Nephron (organoid): ENCODE measurements at regions not wholly inside any gene's neighbourhood (a gene's known extent, or its start where the extent isn't known, plus 50 kb on each side); places are given as distances from the start of the nearest gene placed in this dataset.

Experiments
- H3K27ac Mint-ChIP-seq, 3 experiments: 2 replicates each; pipeline ENCODE4 v1.8.0; 2020; ENCODE audit warnings: mixed read lengths in 3 of 3, mild to moderate bottlenecking in 2 of 3, moderate library complexity in 1 of 3
- H3K27me3 Mint-ChIP-seq: 2 replicates; pipeline ENCODE4 v1.8.0; 2021; ENCODE audit warnings: low read depth, mild to moderate bottlenecking, moderate library complexity, mixed read lengths
- H3K36me3 Mint-ChIP-seq: 2 replicates; pipeline ENCODE4 v1.8.0; 2020; ENCODE audit warnings: low read depth, mixed read lengths
- H3K4me1 Mint-ChIP-seq: 2 replicates; pipeline ENCODE4 v1.8.0; 2020; ENCODE audit warnings: mixed read lengths
- H3K4me3 Mint-ChIP-seq, 3 experiments: 2 replicates each; pipeline ENCODE4 v1.8.0; 2020; ENCODE audit warnings: mild to moderate bottlenecking in 3 of 3, mixed read lengths in 3 of 3, moderate library complexity in 2 of 3
- H3K9me3 Mint-ChIP-seq: 2 replicates; pipeline ENCODE4 v1.8.0; 2020; ENCODE audit warnings: mixed read lengths
- TF ChIP-seq, protein P1 (sequence below), 3 experiments: fragments of 200-600 bp; sonication (generic); IDR thresholded peaks; one replicate each; pipeline ENCODE4 v1.5.0; 2021; ENCODE audit warnings: antibody characterized with exemption in 3 of 3; ENCODE audit not compliant: unreplicated experiment in 3 of 3

DNA sequence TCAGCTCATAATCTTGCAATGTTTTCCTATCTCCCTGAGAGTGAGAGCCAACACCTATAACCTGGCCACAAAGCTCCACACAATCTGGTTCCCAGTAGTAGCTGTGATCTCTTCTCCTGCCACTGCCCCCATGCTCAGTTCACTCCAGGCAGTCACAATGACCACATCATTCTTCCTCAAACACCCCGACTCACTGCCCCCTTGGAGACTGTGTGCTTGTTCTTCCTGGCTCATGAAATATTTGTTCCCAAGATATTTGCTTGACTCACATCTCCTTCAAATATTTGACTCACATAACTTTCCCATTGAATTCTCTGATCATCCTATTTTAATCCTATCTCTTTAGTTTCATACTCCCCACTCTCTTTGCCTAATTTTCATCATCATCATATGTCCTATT is 173.7 kb downstream of the AREG start:
- no peaks in the 10 kb centered on the region for H3K4me1 Mint-ChIP-seq

DNA sequence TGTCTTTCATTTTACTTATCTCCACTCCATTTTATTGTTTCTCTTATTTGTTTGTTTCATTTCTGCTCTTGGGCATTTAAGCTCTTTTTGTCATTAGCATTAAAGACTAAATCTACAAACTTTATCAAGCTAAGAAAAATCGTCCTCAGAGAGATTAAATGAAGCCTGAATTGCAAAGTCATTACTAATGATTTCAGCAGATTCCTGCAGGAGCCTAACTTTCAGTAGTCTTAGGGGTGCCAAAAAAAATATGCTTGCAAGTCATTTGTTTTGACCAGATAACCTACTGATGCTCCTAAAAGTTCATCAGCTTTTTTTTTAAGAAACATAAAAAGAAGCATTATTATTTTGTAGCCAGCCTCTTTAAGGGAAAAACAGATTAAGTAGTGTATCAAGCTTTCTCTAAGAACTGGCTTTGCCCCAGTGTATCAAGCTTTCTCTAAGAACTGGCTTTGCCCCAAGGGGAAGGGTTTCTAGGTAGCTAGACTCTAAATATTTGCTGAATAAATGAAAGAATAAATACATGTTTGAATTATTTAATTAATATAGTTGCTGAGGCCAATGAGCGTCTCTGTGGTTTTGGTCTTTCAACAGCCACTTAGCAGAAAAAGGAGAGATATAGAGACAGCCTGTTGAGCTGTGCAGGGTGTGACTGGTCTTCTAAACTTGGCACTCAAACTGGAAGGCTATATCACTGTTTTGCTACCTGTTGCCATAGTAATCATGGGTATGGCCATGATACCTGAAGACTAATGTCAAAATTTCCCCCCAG is 174.2 kb downstream of the BTC start:
- Mint-ChIP-seq H3K27ac (no peak overlapping the region), H3K4me3 (no peak overlapping the region), H3K27me3 (no peaks in the 10 kb centered on the region), H3K4me1 (no peaks in the 10 kb centered on the region), H3K9me3 (peaks cover 5% of the 10 kb centered on the region), H3K36me3 (no peaks in the 10 kb centered on the region)
- TF ChIP-seq, protein P1, sequence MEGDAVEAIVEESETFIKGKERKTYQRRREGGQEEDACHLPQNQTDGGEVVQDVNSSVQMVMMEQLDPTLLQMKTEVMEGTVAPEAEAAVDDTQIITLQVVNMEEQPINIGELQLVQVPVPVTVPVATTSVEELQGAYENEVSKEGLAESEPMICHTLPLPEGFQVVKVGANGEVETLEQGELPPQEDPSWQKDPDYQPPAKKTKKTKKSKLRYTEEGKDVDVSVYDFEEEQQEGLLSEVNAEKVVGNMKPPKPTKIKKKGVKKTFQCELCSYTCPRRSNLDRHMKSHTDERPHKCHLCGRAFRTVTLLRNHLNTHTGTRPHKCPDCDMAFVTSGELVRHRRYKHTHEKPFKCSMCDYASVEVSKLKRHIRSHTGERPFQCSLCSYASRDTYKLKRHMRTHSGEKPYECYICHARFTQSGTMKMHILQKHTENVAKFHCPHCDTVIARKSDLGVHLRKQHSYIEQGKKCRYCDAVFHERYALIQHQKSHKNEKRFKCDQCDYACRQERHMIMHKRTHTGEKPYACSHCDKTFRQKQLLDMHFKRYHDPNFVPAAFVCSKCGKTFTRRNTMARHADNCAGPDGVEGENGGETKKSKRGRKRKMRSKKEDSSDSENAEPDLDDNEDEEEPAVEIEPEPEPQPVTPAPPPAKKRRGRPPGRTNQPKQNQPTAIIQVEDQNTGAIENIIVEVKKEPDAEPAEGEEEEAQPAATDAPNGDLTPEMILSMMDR (IDR thresholded peaks at IDR 0.05; ENCODE audit: unreplicated experiment in 3 of 3) = no peak

More for the DNA sequence above, 173.7 kb downstream of the AREG start:
- Mint-ChIP-seq H3K4me3 (no peak overlapping the region), H3K27ac (no peak overlapping the region), H3K36me3 (no peaks in the 10 kb centered on the region), H3K9me3 (peaks cover 5% of the 10 kb centered on the region), H3K27me3 (no peaks in the 10 kb centered on the region)
- TF ChIP-seq, protein P1 (IDR thresholded peaks at IDR 0.05; ENCODE audit: unreplicated experiment in 3 of 3) = no peak

DNA sequence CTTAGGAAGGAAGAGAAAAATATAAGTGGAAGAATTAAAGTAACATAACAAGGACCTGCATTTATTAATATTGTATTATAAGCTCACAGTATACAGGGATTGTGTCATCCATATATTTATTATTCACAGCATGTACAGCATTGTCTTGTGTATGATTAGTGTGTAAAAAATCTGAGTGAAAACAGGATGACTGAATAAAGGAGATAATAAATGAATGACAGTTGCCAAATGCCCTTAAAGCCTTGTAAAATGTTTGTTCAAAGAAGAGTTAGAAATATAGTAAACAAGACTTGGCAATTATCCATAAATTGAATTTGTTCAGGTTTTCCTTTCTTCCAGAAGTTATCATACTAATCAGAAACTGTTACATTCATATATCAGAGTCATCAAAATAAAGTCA is 172.7 kb downstream of the BTC start:
- Mint-ChIP-seq H3K4me1 (no peaks in the 10 kb centered on the region), H3K4me3 (no peak overlapping the region), H3K27ac (no peak overlapping the region), H3K27me3 (no peaks in the 10 kb centered on the region), H3K36me3 (no peaks in the 10 kb centered on the region), H3K9me3 (peaks cover 3% of the 10 kb centered on the region)
- TF ChIP-seq, protein P1 (IDR thresholded peaks at IDR 0.05; ENCODE audit: unreplicated experiment in 3 of 3) = no peak

DNA sequence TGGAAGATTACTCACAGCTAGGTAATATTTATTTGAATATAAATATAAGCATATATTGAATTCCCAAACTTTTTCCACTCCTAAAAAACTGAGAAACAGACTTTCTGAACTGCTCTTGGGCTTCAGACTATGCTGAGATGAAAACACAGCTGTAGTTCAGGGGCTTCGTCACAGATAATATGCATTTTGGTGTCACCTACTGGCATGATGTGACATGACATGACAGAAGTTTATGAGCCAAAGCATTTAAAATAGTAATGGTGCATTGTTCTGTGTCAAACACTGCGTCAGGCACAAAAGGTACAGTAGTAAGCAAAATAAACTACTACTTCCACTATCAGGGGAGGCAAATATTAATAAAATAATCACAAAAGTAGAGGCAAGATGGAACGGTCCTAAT is 171.3 kb downstream of the BTC start:
- H3K4me1 Mint-ChIP-seq = no peaks in the 10 kb centered on the region
- TF ChIP-seq, protein P1 (IDR thresholded peaks at IDR 0.05; ENCODE audit: unreplicated experiment in 3 of 3) = peak; percentile 41 to 60 (median 55)

DNA sequence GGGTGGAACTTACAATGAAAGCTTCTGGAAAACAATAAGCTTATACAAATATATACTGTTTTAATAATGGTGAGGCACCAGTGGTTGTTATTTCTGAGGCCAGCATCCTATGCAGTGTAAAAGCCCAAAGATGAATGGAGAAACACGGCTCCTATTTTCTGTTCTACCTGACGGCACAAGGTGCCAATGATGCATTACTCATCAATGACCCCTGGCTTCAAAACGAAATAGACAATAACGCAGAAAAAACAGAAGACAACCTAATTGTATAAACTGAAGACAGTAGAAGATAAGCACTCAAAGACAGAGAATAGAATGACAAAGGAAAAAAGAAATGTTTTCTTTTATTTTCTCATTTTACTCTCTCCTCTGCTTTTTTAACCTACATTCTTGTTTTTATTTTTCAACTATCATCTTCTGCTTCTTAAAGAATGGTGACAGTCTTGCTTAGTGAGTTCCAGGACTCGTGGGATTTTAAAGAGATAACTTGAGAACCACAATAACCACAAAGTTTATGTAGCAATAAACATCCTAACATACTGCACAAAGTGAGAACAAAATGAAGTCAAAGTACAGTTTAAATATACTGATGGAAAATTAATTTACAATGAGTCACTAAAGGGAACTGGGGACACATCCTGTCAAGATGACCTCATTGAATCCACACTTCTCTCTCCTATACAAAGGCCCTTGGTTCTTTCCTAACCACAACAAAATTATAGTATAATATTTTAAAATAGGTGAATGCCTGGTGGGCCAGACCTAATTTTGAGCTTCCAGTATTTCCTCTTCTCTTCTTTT is 169.8 kb downstream of the BTC start:
- no peaks in the 10 kb centered on the region for H3K4me1 Mint-ChIP-seq
- no peak overlapping the region for H3K4me3 Mint-ChIP-seq
- H3K27ac Mint-ChIP-seq = no peak overlapping the region
- H3K27me3 Mint-ChIP-seq = no peaks in the 10 kb centered on the region
- H3K9me3 Mint-ChIP-seq = no peaks in the 10 kb centered on the region
- H3K36me3 Mint-ChIP-seq = no peaks in the 10 kb centered on the region
- TF ChIP-seq, protein P1 (IDR thresholded peaks at IDR 0.05; ENCODE audit: unreplicated experiment in 3 of 3) = no peak

More for the DNA sequence above, 171.3 kb downstream of the BTC start:
- Mint-ChIP-seq H3K27ac (peak overlapping the region in 1 of 3 experiments; percentile 5), H3K27me3 (no peaks in the 10 kb centered on the region), H3K36me3 (no peaks in the 10 kb centered on the region), H3K4me3 (no peak overlapping the region), H3K9me3 (no peaks in the 10 kb centered on the region)
